ENCODE measurements at regions not wholly inside any gene's neighbourhood (a gene's known extent, or its start where the extent isn't known, plus 50 kb on each side); places are given as distances from the start of the nearest gene placed in this dataset.

GRCh38 chr5:103724271-103724670, 161.7 kb upstream of the NUDT12 start:
- no peaks in the 10 kb centered on the region for H3K9me3 ChIP-seq
- H3K4me1 ChIP-seq: no peaks in the 10 kb centered on the region
- DNase-seq (no peak), ATAC-seq (no peak)
- H3K4me3 ChIP-seq: no peak overlapping the region
- H3K27me3 ChIP-seq: no peaks in the 10 kb centered on the region
- in situ Hi-C loops (cut with MboI; ENCODE audit: low sequenced_read_pairs in 4 of 4) (no loop called here), intact Hi-C loops (cut with DNase I; ENCODE audit: low total_unique reads) (no loop called here)
- no peaks in the 10 kb centered on the region for H3K36me3 ChIP-seq
- no peak overlapping the region for H3K27ac ChIP-seq
- TF ChIP-seq CTCF (IDR thresholded peaks at IDR 0.05 in 4 of 5, conservative IDR thresholded peaks at IDR 0.05 in 1 of 5) (no peak), POLR2A (IDR thresholded peaks at IDR 0.05) (no peak)

GRCh38 chr5:103721183-103721582, 158.6 kb upstream of the NUDT12 start:
- no peaks in the 10 kb centered on the region for H3K4me1 ChIP-seq
- no peak overlapping the region for H3K27ac ChIP-seq
- no peak overlapping the region for H3K4me3 ChIP-seq
- intact Hi-C loops (cut with DNase I; ENCODE audit: low total_unique reads) (no loop called here), in situ Hi-C loops (cut with MboI; ENCODE audit: low sequenced_read_pairs in 4 of 4) (no loop called here)
- H3K27me3 ChIP-seq: no peaks in the 10 kb centered on the region
- no peak for DNase-seq
- H3K36me3 ChIP-seq: no peaks in the 10 kb centered on the region
- no peaks in the 10 kb centered on the region for H3K9me3 ChIP-seq
- TF ChIP-seq CTCF (IDR thresholded peaks at IDR 0.05 in 4 of 5, conservative IDR thresholded peaks at IDR 0.05 in 1 of 5) (no peak), POLR2A (IDR thresholded peaks at IDR 0.05) (no peak)
- ATAC-seq: no peak

GRCh38 chr5:103718108-103718507, 155.5 kb upstream of the NUDT12 start:
- H3K36me3 ChIP-seq: no peaks in the 10 kb centered on the region
- in situ Hi-C loops (cut with MboI; ENCODE audit: low sequenced_read_pairs in 4 of 4): no loop called here

GRCh38 chr5:103708601-103709000, 146.0 kb upstream of the NUDT12 start:
- H3K27me3 ChIP-seq: no peaks in the 10 kb centered on the region
- H3K27ac ChIP-seq: no peak overlapping the region
- intact Hi-C loops (cut with DNase I; ENCODE audit: low total_unique reads): no loop called here
- in situ Hi-C loops (cut with MboI; ENCODE audit: low sequenced_read_pairs in 4 of 4): no loop called here
- H3K4me1 ChIP-seq: no peaks in the 10 kb centered on the region
- H3K36me3 ChIP-seq: no peaks in the 10 kb centered on the region
- H3K9me3 ChIP-seq: no peaks in the 10 kb centered on the region
- TF ChIP-seq CTCF (IDR thresholded peaks at IDR 0.05 in 4 of 5, conservative IDR thresholded peaks at IDR 0.05 in 1 of 5) (no peak), POLR2A (IDR thresholded peaks at IDR 0.05) (no peak)
- no peak for ATAC-seq
- no peak for DNase-seq
- no peak overlapping the region for H3K4me3 ChIP-seq

More at GRCh38 chr5:103718108-103718507, 155.5 kb upstream of the NUDT12 start:
- Histone ChIP-seq H3K27me3 (no peaks in the 10 kb centered on the region), H3K9me3 (no peaks in the 10 kb centered on the region), H3K4me1 (no peaks in the 10 kb centered on the region), H3K4me3 (no peak overlapping the region), H3K27ac (no peak overlapping the region)
- no peak for TF ChIP-seq CTCF (IDR thresholded peaks at IDR 0.05 in 4 of 5, conservative IDR thresholded peaks at IDR 0.05 in 1 of 5)
- TF ChIP-seq POLR2A (IDR thresholded peaks at IDR 0.05): no peak
- intact Hi-C loops (cut with DNase I; ENCODE audit: low total_unique reads): no loop called here
- ATAC-seq: no peak
- DNase-seq: no peak

GRCh38 chr5:103706939-103707682, 144.5 kb upstream of the NUDT12 start:
- Histone ChIP-seq H3K27me3 (no peaks in the 10 kb centered on the region), H3K9me3 (no peaks in the 10 kb centered on the region), H3K36me3 (no peaks in the 10 kb centered on the region), H3K27ac (no peak overlapping the region), H3K4me1 (no peaks in the 10 kb centered on the region), H3K4me3 (no peak overlapping the region)
- no peak for DNase-seq
- intact Hi-C loops (cut with DNase I; ENCODE audit: low total_unique reads) (no loop called here), in situ Hi-C loops (cut with MboI; ENCODE audit: low sequenced_read_pairs in 4 of 4) (no loop called here)
- no peak for ATAC-seq
- TF ChIP-seq CTCF (IDR thresholded peaks at IDR 0.05 in 4 of 5, conservative IDR thresholded peaks at IDR 0.05 in 1 of 5) (no peak), POLR2A (IDR thresholded peaks at IDR 0.05) (no peak)
